Left kidney (tissue), 1 donor: ENCODE measurements at regions not wholly inside any gene's neighbourhood (a gene's known extent, or its start where the extent isn't known, plus 50 kb on each side); places are given as distances from the start of the nearest gene placed in this dataset.
"Not testable (repeated sequence)": the region's sequence is repeated elsewhere in the genome, so short reads cannot be mapped to it uniquely, and the experiment has no call there.

Experiments
- DNase-seq: peaks from one replicate; pipeline ENCODE4 v3.0.0-alpha.2; 2013

GRCh38 chr1:29934255-29934772 is 698.0 kb downstream of the PTPRU start:
- DNase-seq = no peak

GRCh38 chr1:29933067-29933466 is 696.7 kb downstream of the PTPRU start:
- DNase-seq = no peak

- DNase-seq = no peak
Measured at GRCh38 chr1:29932626-29933025, 696.3 kb downstream of the PTPRU start.

GRCh38 chr1:29931477-29932175 is 695.3 kb downstream of the PTPRU start:
- no peak for DNase-seq

- no peak for DNase-seq
Measured at GRCh38 chr1:29925058-29925457, 688.7 kb downstream of the PTPRU start.

- DNase-seq = no peak
Measured at GRCh38 chr1:29924017-29924431, 687.7 kb downstream of the PTPRU start.

GRCh38 chr1:29921741-29922140 is 685.4 kb downstream of the PTPRU start:
- no peak for DNase-seq

- no peak for DNase-seq
Measured at GRCh38 chr1:29920784-29921183, 684.5 kb downstream of the PTPRU start.

- no peak for DNase-seq
Measured at GRCh38 chr1:29920316-29920715, 684.0 kb downstream of the PTPRU start.

GRCh38 chr1:29919041-29919440 is 682.7 kb downstream of the PTPRU start:
- not testable (repeated sequence) for DNase-seq

GRCh38 chr1:29916656-29917369 is 680.5 kb downstream of the PTPRU start:
- no peak for DNase-seq

- DNase-seq = no peak
Measured at GRCh38 chr1:29914936-29915335, 678.6 kb downstream of the PTPRU start.

GRCh38 chr1:29912425-29912824 is 676.1 kb downstream of the PTPRU start:
- DNase-seq = no peak

- no peak for DNase-seq
Measured at GRCh38 chr1:29909962-29910361, 673.6 kb downstream of the PTPRU start.

- no peak for DNase-seq
Measured at GRCh38 chr1:29907596-29907995, 671.3 kb downstream of the PTPRU start.

- no peak for DNase-seq
Measured at GRCh38 chr1:29906927-29907326, 670.6 kb downstream of the PTPRU start.

GRCh38 chr1:29903548-29904166 is 667.3 kb downstream of the PTPRU start:
- DNase-seq = no peak

GRCh38 chr1:29901624-29902325 is 665.5 kb downstream of the PTPRU start:
- DNase-seq = peak; percentile 37

- no peak for DNase-seq
Measured at GRCh38 chr1:29900712-29901111, 664.4 kb downstream of the PTPRU start.

- DNase-seq = no peak
Measured at GRCh38 chr1:29900104-29900679, 663.9 kb downstream of the PTPRU start.

GRCh38 chr1:29896791-29897714 is 660.7 kb downstream of the PTPRU start:
- DNase-seq = no peak
